ENCODE measurements at regions not wholly inside any gene's neighbourhood (a gene's known extent, or its start where the extent isn't known, plus 50 kb on each side); places are given as distances from the start of the nearest gene placed in this dataset.

DNA sequence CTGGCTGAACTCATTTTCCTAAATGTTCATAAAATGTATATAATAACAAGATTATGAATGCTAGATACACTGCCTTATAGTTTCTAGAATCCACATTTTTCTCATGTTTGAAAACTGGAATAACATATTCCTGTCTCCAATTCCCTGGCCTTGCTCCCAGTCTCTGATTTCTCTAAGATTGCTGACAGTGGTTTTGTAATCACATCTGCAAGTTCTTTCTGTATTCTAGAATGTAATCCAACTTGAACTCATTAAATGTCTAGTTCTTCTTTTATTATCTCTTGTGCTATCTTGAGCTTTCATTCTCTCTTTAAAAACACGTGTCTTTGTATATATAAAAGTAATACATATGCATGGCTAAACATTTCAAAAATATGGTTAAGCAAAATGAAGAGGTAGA lies 215.2 kb upstream of the ADAMTS9 start:
- no peaks in the 10 kb centered on the region for H3K36me3 ChIP-seq (ENCODE audit: control insufficient read depth, insufficient read depth, low read length)
- Mint-ChIP-seq H3K36me3 (ENCODE audit: low read depth) (no peaks in the 10 kb centered on the region), H3K4me1 (peaks cover 18% of the 10 kb centered on the region), H3K27me3 (ENCODE audit: insufficient read depth) (no peaks in the 10 kb centered on the region), H3K27ac (no peak overlapping the region), H3K9me3 (no peaks in the 10 kb centered on the region), H3K4me3 (no peak overlapping the region)
- no peak for DNase-seq
- peaks cover 5% of the 10 kb centered on the region for H3K4me1 ChIP-seq (ENCODE audit: control insufficient read depth, insufficient read depth, low read length)
- WGBS, 2 experiments (ENCODE audit: insufficient coverage in 1 of 2, insufficient read length in 1 of 2), result no CpG with 5 or more reads among the region's 1 CpG
- no peak overlapping the region for H3K9ac ChIP-seq (ENCODE audit: extremely low read depth, low read length, poor library complexity, severe bottlenecking)
- no peaks in the 10 kb centered on the region for H3K27me3 ChIP-seq (ENCODE audit: control insufficient read depth, insufficient read depth, low read length, poor library complexity, severe bottlenecking)
- H3K9me3 ChIP-seq (ENCODE audit: control insufficient read depth, low read length), result no peaks in the 10 kb centered on the region
- no peak overlapping the region for H3K4me3 ChIP-seq (ENCODE audit: low read length)
- no peak overlapping the region for H3K27ac ChIP-seq (ENCODE audit: low read depth, low read length)
- TF ChIP-seq, protein P1, sequence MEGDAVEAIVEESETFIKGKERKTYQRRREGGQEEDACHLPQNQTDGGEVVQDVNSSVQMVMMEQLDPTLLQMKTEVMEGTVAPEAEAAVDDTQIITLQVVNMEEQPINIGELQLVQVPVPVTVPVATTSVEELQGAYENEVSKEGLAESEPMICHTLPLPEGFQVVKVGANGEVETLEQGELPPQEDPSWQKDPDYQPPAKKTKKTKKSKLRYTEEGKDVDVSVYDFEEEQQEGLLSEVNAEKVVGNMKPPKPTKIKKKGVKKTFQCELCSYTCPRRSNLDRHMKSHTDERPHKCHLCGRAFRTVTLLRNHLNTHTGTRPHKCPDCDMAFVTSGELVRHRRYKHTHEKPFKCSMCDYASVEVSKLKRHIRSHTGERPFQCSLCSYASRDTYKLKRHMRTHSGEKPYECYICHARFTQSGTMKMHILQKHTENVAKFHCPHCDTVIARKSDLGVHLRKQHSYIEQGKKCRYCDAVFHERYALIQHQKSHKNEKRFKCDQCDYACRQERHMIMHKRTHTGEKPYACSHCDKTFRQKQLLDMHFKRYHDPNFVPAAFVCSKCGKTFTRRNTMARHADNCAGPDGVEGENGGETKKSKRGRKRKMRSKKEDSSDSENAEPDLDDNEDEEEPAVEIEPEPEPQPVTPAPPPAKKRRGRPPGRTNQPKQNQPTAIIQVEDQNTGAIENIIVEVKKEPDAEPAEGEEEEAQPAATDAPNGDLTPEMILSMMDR (conservative IDR thresholded peaks at IDR 0.05), result no peak

DNA sequence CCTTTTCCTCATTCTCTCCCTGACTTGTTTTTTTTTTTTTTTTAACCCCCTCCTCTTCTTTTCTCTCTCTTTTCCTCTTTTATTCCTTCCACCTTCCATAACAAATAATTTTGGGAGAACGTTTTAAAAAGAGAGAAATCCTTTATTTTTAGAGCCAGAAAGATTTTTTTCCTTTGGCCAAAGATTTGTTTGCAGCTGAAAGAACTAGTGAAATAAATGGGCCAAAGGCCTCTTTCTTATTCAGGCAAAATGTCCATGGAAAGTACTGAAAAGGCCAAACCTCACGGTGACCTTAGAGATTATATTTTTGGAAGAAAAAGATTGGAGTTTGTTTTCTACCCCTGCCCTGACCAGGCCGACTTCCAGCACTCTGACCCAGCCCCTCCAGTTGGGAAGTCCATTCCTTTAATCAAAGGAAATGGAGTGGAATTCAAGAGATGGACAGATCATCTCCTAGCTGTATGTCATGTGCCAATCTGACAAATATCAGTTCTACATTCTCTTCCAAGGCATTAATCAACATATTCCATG lies 214.3 kb upstream of the ADAMTS9 start:
- no peaks in the 10 kb centered on the region for H3K36me3 ChIP-seq (ENCODE audit: control insufficient read depth, insufficient read depth, low read length)
- H3K9ac ChIP-seq (ENCODE audit: extremely low read depth, low read length, poor library complexity, severe bottlenecking), result no peak overlapping the region
- no peaks in the 10 kb centered on the region for H3K27me3 ChIP-seq (ENCODE audit: control insufficient read depth, insufficient read depth, low read length, poor library complexity, severe bottlenecking)
- H3K27ac Mint-ChIP-seq, result no peak overlapping the region
- H3K4me3 ChIP-seq (ENCODE audit: low read length), result no peak overlapping the region
- no peaks in the 10 kb centered on the region for H3K4me1 ChIP-seq (ENCODE audit: control insufficient read depth, insufficient read depth, low read length)
- peaks cover 14% of the 10 kb centered on the region for H3K4me1 Mint-ChIP-seq
- H3K4me3 Mint-ChIP-seq, result no peak overlapping the region
- DNase-seq, result no peak
- WGBS, 2 experiments (ENCODE audit: insufficient coverage in 1 of 2, insufficient read length in 1 of 2), result 88 to 93% methylated on average over 2 to 3 of the region's 3 CpGs
- TF ChIP-seq, protein P1 (conservative IDR thresholded peaks at IDR 0.05), result no peak
- no peaks in the 10 kb centered on the region for H3K9me3 Mint-ChIP-seq
- H3K27ac ChIP-seq (ENCODE audit: low read depth, low read length), result no peak overlapping the region
- no peaks in the 10 kb centered on the region for H3K9me3 ChIP-seq (ENCODE audit: control insufficient read depth, low read length)
- no peaks in the 10 kb centered on the region for H3K27me3 Mint-ChIP-seq (ENCODE audit: insufficient read depth)
- no peaks in the 10 kb centered on the region for H3K36me3 Mint-ChIP-seq (ENCODE audit: low read depth)

DNA sequence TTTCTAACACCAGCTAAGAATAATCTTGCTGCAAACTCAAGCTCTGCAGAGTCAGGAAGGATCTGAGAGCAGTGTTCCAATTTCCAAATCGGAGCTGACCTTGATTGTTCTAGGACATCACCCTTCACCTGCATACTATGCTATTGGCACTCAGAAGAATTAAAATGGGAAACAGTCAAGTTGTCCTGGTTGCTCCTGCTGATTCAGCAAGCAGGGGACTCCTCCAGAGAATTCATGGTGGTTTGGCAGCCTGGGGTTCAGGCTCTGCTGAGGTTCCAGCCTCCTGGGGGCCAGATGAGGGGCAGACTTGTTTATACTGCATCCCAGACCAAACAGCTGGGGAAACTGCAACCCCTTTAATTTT lies 213.7 kb upstream of the ADAMTS9 start:
- Mint-ChIP-seq H3K27me3 (ENCODE audit: insufficient read depth) (no peaks in the 10 kb centered on the region), H3K36me3 (ENCODE audit: low read depth) (no peaks in the 10 kb centered on the region), H3K4me1 (peaks cover 11% of the 10 kb centered on the region), H3K9me3 (no peaks in the 10 kb centered on the region), H3K4me3 (no peak overlapping the region), H3K27ac (no peak overlapping the region)
- DNase-seq, result no peak
- H3K36me3 ChIP-seq (ENCODE audit: control insufficient read depth, insufficient read depth, low read length), result no peaks in the 10 kb centered on the region
- no peaks in the 10 kb centered on the region for H3K9me3 ChIP-seq (ENCODE audit: control insufficient read depth, low read length)
- H3K4me3 ChIP-seq (ENCODE audit: low read length), result no peak overlapping the region
- WGBS, 2 experiments (ENCODE audit: insufficient coverage in 1 of 2, insufficient read length in 1 of 2), result 79 to 86% methylated on average over 1 of the region's 1 CpG
- no peak overlapping the region for H3K27ac ChIP-seq (ENCODE audit: low read depth, low read length)
- no peaks in the 10 kb centered on the region for H3K4me1 ChIP-seq (ENCODE audit: control insufficient read depth, insufficient read depth, low read length)
- TF ChIP-seq, protein P1 (conservative IDR thresholded peaks at IDR 0.05), result no peak
- no peaks in the 10 kb centered on the region for H3K27me3 ChIP-seq (ENCODE audit: control insufficient read depth, insufficient read depth, low read length, poor library complexity, severe bottlenecking)
- no peak overlapping the region for H3K9ac ChIP-seq (ENCODE audit: extremely low read depth, low read length, poor library complexity, severe bottlenecking)

Measured in endodermal cell (in vitro differentiated cells).